ENCODE measurements at regions not wholly inside any gene's neighbourhood (a gene's known extent, or its start where the extent isn't known, plus 50 kb on each side); places are given as distances from the start of the nearest gene placed in this dataset.

- 84% methylated on average over 2 of the region's 2 CpGs for WGBS (ENCODE audit: missing lambda C conversion rate)
- FAIRE-seq (no peak), DNase-seq (ENCODE audit: low read depth in 1 of 2, low spot score in 1 of 2) (no peak), ATAC-seq (no peak)
- Histone ChIP-seq H3K4me3 (no peak overlapping the region), H3K4me2 (no peak overlapping the region), H3K27ac (peak overlapping the region; percentile 61 to 86; a peak in 5 of 6 replicates), H3K9me3 (0 out of 3 replicates have a peak, but pooled peaks cover 3% of the 10 kb centered on the region), H3K4me1 (peaks cover 6% of the 10 kb centered on the region; the same call in 2 of the 3 replicates)
- TF ChIP-seq USF2 (IDR thresholded peaks at IDR 0.05) (no peak), E2F6 (IDR thresholded peaks at IDR 0.05; ENCODE audit: borderline replicate concordance, low read depth) (no peak), REST (IDR thresholded peaks at IDR 0.05) (no peak), ZC3H11A (IDR thresholded peaks at IDR 0.05) (no peak), HES2 (IDR thresholded peaks at IDR 0.05) (no peak), JUNB (IDR thresholded peaks at IDR 0.05) (no peak)
- CTCF ChIA-PET, result interaction anchor here (0.6 to 6.7 kb wide), 28 partner anchors 11 to 702 kb away, joined by 3 to 35 read pairs (median 4); no protein-coding TSS in a partner anchor
- POLR2A ChIA-PET, result no interaction called here
These were observed 126.2 kb downstream of the ALDH8A1 start for GRCh38 chr6:134823710-134824034.

- peak overlapping the region; percentile 61 to 86 for H3K27ac ChIP-seq
- ChIA-PET CTCF (interaction anchor here (0.6 to 6.7 kb wide), 41 partner anchors 8 to 702 kb away, joined by 3 to 35 read pairs (median 4); no protein-coding TSS in a partner anchor), POLR2A (no interaction called here)
- peak; percentile 96 for TF ChIP-seq SMC3 (IDR thresholded peaks at IDR 0.05)
- TF ChIP-seq MAX (IDR thresholded peaks at IDR 0.05), result peak; percentile 24; the same call in 1 of the 2 replicates
- peak; percentile 97 for TF ChIP-seq RAD21 (conservative IDR thresholded peaks at IDR 0.05 in 1 of 2, IDR thresholded peaks at IDR 0.05 in 1 of 2)
- no peak for TF ChIP-seq RARB (CRISPR knock-in tag; IDR thresholded peaks at IDR 0.05)
- TF ChIP-seq CTCF (IDR thresholded peaks at IDR 0.05), result peak; percentile 89
- no peak for TF ChIP-seq BCL3 (IDR thresholded peaks at IDR 0.05)
- ATAC-seq (peak; percentile 100), FAIRE-seq (no peak), DNase-seq (ENCODE audit: low read depth in 1 of 2, low spot score in 1 of 2) (peak; percentile 66 to 82)
- H3K4me1 ChIP-seq, result peaks cover 6% of the 10 kb centered on the region; the same call in 2 of the 3 replicates
- H3K4me2 ChIP-seq, result peak overlapping the region; percentile 35; the same call in 2 of the 3 replicates
- 0 out of 3 replicates have a peak, but pooled peaks cover 3% of the 10 kb centered on the region for H3K9me3 ChIP-seq
- H3K4me3 ChIP-seq, result no peak overlapping the region
- WGBS (ENCODE audit: missing lambda C conversion rate), result 10% methylated on average over 10 of the region's 10 CpGs
These were observed 126.8 kb downstream of the ALDH8A1 start for GRCh38 chr6:134822920-134823709.
